ENCODE measurements at regions not wholly inside any gene's neighbourhood (a gene's known extent, or its start where the extent isn't known, plus 50 kb on each side); places are given as distances from the start of the nearest gene placed in this dataset.
"Not testable (repeated sequence)": the region's sequence is repeated elsewhere in the genome, so short reads cannot be mapped to it uniquely, and the experiment has no call there.

GRCh38 chr1:213512316-213512715 is 461.3 kb downstream of the RPS6KC1 start:
- DNase-seq (no peak), ATAC-seq (no peak)
- Histone ChIP-seq H3K4me1 (ENCODE audit: low read depth) (no peaks in the 10 kb centered on the region), H3K4me3 (no peak overlapping the region), H3K36me3 (ENCODE audit: low read depth) (no peaks in the 10 kb centered on the region), H3K9me3 (no peaks in the 10 kb centered on the region)
- TF ChIP-seq CTCF (IDR thresholded peaks at IDR 0.05), result no peak
- intact Hi-C loops (cut with DNase I, micrococcal nuclease), result no loop called here

GRCh38 chr1:213513006-213513405 is 462.0 kb downstream of the RPS6KC1 start:
- Histone ChIP-seq H3K4me1 (ENCODE audit: low read depth) (no peaks in the 10 kb centered on the region), H3K36me3 (ENCODE audit: low read depth) (no peaks in the 10 kb centered on the region), H3K4me3 (no peak overlapping the region), H3K9me3 (no peaks in the 10 kb centered on the region)
- DNase-seq (no peak), ATAC-seq (no peak)
- no peak for TF ChIP-seq CTCF (IDR thresholded peaks at IDR 0.05)
- intact Hi-C loops (cut with DNase I, micrococcal nuclease), result no loop called here

- ATAC-seq; H3K4me3 ChIP-seq; H3K4me1 ChIP-seq (ENCODE audit: low read depth); H3K9me3 ChIP-seq; intact Hi-C loops (cut with DNase I, micrococcal nuclease); DNase-seq; H3K36me3 ChIP-seq (ENCODE audit: low read depth): not testable (repeated sequence)
Observed at GRCh38 chr1:213514408-213515179, 463.6 kb downstream of the RPS6KC1 start.

GRCh38 chr1:213519098-213519497 is 468.1 kb downstream of the RPS6KC1 start:
- H3K36me3 ChIP-seq (ENCODE audit: low read depth), result no peaks in the 10 kb centered on the region
- H3K4me3 ChIP-seq, result no peak overlapping the region
- no peak for TF ChIP-seq CTCF (IDR thresholded peaks at IDR 0.05)
- ATAC-seq (peak; percentile 82), DNase-seq (no peak)
- H3K4me1 ChIP-seq (ENCODE audit: low read depth), result no peaks in the 10 kb centered on the region
- H3K9me3 ChIP-seq, result no peaks in the 10 kb centered on the region
- intact Hi-C loops (cut with DNase I, micrococcal nuclease), result no loop called here

GRCh38 chr1:213521206-213521605 is 466.6 kb upstream of the PROX1 start:
- Histone ChIP-seq H3K4me1 (ENCODE audit: low read depth) (no peaks in the 10 kb centered on the region), H3K4me3 (no peak overlapping the region), H3K36me3 (ENCODE audit: low read depth) (no peaks in the 10 kb centered on the region), H3K9me3 (no peaks in the 10 kb centered on the region)
- ATAC-seq (peak; percentile 36), DNase-seq (no peak)
- no peak for TF ChIP-seq CTCF (IDR thresholded peaks at IDR 0.05)
- intact Hi-C loops (cut with DNase I, micrococcal nuclease), result no loop called here

GRCh38 chr1:213523781-213524398 is 463.9 kb upstream of the PROX1 start:
- H3K4me3 ChIP-seq, result no peak overlapping the region
- DNase-seq (no peak), ATAC-seq (no peak)
- H3K4me1 ChIP-seq (ENCODE audit: low read depth), result no peaks in the 10 kb centered on the region
- H3K9me3 ChIP-seq, result no peaks in the 10 kb centered on the region
- no peak for TF ChIP-seq CTCF (IDR thresholded peaks at IDR 0.05)
- H3K36me3 ChIP-seq (ENCODE audit: low read depth), result no peaks in the 10 kb centered on the region
- intact Hi-C loops (cut with DNase I, micrococcal nuclease), result no loop called here

Measured in mucosa of descending colon (tissue), 3 donors.